ENCODE measurements at regions not wholly inside any gene's neighbourhood (a gene's known extent, or its start where the extent isn't known, plus 50 kb on each side); places are given as distances from the start of the nearest gene placed in this dataset.
"Not testable (repeated sequence)": the region's sequence is repeated elsewhere in the genome, so short reads cannot be mapped to it uniquely, and the experiment has no call there.

DNA sequence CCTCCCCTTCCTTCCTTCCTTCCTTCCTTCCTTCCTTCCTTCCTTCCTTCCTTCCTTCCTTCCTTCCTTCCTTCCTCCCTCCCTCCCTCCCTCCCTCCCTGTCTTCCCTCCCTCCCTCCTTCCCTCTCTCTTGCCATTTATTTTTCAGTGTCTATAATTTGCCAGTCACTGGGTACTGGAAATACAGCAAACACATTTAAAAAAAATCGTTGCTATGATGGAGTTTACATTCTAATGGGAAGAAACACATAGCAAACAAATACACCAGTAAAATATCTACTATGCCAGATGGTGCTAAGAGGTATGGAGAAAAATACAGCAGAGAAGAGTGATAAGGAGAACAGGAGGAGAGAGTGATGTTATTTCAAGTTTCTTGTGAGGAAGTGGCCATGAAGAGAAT is 309.5 kb downstream of the CTH start:
- intact Hi-C loops (cut with micrococcal nuclease; ENCODE audit: unreplicated experiment): no loop called here
- Mint-ChIP-seq H3K27ac (ENCODE audit: unreplicated experiment) (no peak overlapping the region), H3K9me3 (ENCODE audit: low read depth, unreplicated experiment) (peaks cover 12% of the 10 kb centered on the region), H3K4me1 (ENCODE audit: low read depth, unreplicated experiment) (no peaks in the 10 kb centered on the region), H3K27me3 (ENCODE audit: unreplicated experiment) (no peaks in the 10 kb centered on the region), H3K4me3 (ENCODE audit: low read depth, unreplicated experiment) (no peak overlapping the region), H3K36me3 (ENCODE audit: insufficient read depth, unreplicated experiment) (no peaks in the 10 kb centered on the region)
- no TSS peak for BruUV-seq (replicated peaks)
- DNase-seq: no peak
- CTCF ChIA-PET: no interaction called here
- TF ChIP-seq, protein P1, sequence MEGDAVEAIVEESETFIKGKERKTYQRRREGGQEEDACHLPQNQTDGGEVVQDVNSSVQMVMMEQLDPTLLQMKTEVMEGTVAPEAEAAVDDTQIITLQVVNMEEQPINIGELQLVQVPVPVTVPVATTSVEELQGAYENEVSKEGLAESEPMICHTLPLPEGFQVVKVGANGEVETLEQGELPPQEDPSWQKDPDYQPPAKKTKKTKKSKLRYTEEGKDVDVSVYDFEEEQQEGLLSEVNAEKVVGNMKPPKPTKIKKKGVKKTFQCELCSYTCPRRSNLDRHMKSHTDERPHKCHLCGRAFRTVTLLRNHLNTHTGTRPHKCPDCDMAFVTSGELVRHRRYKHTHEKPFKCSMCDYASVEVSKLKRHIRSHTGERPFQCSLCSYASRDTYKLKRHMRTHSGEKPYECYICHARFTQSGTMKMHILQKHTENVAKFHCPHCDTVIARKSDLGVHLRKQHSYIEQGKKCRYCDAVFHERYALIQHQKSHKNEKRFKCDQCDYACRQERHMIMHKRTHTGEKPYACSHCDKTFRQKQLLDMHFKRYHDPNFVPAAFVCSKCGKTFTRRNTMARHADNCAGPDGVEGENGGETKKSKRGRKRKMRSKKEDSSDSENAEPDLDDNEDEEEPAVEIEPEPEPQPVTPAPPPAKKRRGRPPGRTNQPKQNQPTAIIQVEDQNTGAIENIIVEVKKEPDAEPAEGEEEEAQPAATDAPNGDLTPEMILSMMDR (IDR thresholded peaks at IDR 0.05; ENCODE audit: unreplicated experiment): no peak

DNA sequence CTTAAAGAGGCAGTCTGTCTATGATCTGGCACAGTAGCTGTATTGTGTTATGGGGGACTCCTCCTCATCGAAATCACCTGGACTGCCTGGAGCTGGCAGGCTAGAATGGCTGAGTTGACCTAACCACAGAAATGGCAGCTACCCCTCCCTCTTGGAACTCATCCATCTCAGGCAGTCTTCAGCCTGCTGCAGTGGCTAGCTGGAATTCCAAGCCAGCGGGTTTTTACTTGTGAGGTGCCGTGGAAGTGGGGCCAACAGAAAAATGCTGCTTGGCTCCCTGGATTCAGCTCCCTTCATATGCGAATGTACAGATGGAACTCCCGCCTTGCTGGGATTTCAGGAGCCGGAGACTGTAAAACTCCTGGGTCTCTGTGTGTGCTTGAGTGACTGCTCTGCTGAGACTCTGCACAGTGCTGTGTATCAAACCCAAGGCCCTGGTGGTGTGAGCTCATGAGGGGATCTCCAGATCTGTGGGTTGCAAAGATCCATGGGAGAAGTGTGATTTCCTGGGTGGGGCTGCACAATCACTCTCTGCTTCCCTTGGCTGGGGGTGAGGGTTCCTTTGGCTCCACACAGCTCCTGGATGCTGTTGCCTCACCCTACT is 316.9 kb downstream of the CTH start:
- H3K4me3 Mint-ChIP-seq (ENCODE audit: low read depth, unreplicated experiment): no peak overlapping the region
- peaks cover 24% of the 10 kb centered on the region for H3K9me3 Mint-ChIP-seq (ENCODE audit: low read depth, unreplicated experiment)
- H3K27me3 Mint-ChIP-seq (ENCODE audit: unreplicated experiment): no peaks in the 10 kb centered on the region
- CTCF ChIA-PET: no interaction called here
- no peaks in the 10 kb centered on the region for H3K4me1 Mint-ChIP-seq (ENCODE audit: low read depth, unreplicated experiment)
- H3K36me3 Mint-ChIP-seq (ENCODE audit: insufficient read depth, unreplicated experiment): no peaks in the 10 kb centered on the region
- BruUV-seq (replicated peaks): no TSS peak
- intact Hi-C loops (cut with micrococcal nuclease; ENCODE audit: unreplicated experiment): no loop called here
- H3K27ac Mint-ChIP-seq (ENCODE audit: unreplicated experiment): no peak overlapping the region
- DNase-seq: no peak
- TF ChIP-seq, protein P1 (IDR thresholded peaks at IDR 0.05; ENCODE audit: unreplicated experiment): no peak

DNA sequence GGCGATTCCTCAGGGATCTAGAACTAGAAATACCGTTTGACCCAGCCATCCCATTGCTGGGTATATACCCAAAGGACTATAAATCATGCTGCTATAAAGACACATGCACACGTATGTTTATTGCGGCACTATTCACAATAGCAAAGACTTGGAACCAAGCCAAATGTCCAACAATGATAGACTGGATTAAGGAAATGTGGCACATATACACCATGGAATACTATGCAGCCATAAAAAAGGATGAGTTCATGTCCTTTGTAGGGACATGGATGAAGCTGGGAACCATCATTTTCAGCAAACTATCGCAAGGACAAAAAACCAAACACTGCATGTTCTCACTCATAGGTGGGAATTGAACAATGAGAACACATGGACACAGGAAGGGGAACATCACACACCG is 311.1 kb downstream of the PTGER3 start:
- H3K36me3 Mint-ChIP-seq (ENCODE audit: insufficient read depth, unreplicated experiment); H3K4me3 Mint-ChIP-seq (ENCODE audit: low read depth, unreplicated experiment); BruUV-seq (replicated peaks); H3K27me3 Mint-ChIP-seq (ENCODE audit: unreplicated experiment); H3K27ac Mint-ChIP-seq (ENCODE audit: unreplicated experiment); intact Hi-C loops (cut with micrococcal nuclease; ENCODE audit: unreplicated experiment); H3K9me3 Mint-ChIP-seq (ENCODE audit: low read depth, unreplicated experiment); DNase-seq; H3K4me1 Mint-ChIP-seq (ENCODE audit: low read depth, unreplicated experiment); CTCF ChIA-PET: not testable (repeated sequence)

DNA sequence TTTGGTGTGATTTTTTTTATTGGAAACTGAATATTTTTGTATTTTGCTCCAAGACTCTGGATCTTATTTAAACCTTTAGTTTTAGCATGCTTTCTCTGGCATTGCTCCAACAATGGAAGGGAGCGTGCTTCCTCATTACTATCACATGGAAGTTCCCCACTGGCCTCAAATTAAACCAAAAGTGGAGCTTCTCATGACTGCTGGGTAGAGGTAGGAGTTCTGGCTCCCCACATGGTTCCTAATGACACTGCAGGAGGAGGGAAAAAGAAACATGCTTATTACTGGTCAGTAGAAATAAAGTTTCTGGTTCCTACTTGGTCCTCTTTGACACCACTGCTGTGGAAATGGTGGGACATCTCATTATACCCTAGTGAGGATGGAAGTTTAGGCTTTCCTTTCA is 310.5 kb downstream of the PTGER3 start:
- Mint-ChIP-seq H3K27me3 (ENCODE audit: unreplicated experiment) (no peaks in the 10 kb centered on the region), H3K4me1 (ENCODE audit: low read depth, unreplicated experiment) (no peaks in the 10 kb centered on the region), H3K9me3 (ENCODE audit: low read depth, unreplicated experiment) (peaks cover 6% of the 10 kb centered on the region), H3K27ac (ENCODE audit: unreplicated experiment) (no peak overlapping the region), H3K4me3 (ENCODE audit: low read depth, unreplicated experiment) (no peak overlapping the region), H3K36me3 (ENCODE audit: insufficient read depth, unreplicated experiment) (no peaks in the 10 kb centered on the region)
- intact Hi-C loops (cut with micrococcal nuclease; ENCODE audit: unreplicated experiment): no loop called here
- TF ChIP-seq, protein P1 (IDR thresholded peaks at IDR 0.05; ENCODE audit: unreplicated experiment): no peak
- DNase-seq: no peak
- CTCF ChIA-PET: no interaction called here
- no TSS peak for BruUV-seq (replicated peaks)

DNA sequence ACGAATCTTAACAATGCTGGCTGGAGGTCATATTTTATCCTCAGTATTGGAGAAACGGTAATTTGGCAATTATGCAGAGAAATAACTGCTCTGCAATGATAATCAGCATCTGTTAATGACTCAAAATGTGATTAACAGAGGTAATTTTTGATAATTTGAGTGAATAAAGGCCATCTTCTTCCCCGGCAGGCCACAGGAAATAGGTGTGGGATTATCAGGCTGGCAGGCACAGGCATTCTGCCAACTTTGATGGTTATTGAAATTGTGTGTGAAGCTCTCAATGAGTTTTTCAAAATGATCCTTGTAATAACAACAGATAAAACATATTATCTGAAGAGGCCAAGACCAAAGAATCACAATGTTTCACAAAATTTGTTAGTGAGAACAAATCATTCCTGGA is 309.0 kb downstream of the PTGER3 start:
- BruUV-seq (replicated peaks): no TSS peak
- TF ChIP-seq, protein P1 (IDR thresholded peaks at IDR 0.05; ENCODE audit: unreplicated experiment): no peak
- CTCF ChIA-PET: no interaction called here
- Mint-ChIP-seq H3K4me1 (ENCODE audit: low read depth, unreplicated experiment) (no peaks in the 10 kb centered on the region), H3K9me3 (ENCODE audit: low read depth, unreplicated experiment) (peaks cover 6% of the 10 kb centered on the region), H3K36me3 (ENCODE audit: insufficient read depth, unreplicated experiment) (no peaks in the 10 kb centered on the region), H3K27me3 (ENCODE audit: unreplicated experiment) (no peaks in the 10 kb centered on the region), H3K4me3 (ENCODE audit: low read depth, unreplicated experiment) (no peak overlapping the region), H3K27ac (ENCODE audit: unreplicated experiment) (no peak overlapping the region)
- intact Hi-C loops (cut with micrococcal nuclease; ENCODE audit: unreplicated experiment): no loop called here
- no peak for DNase-seq

All from Calu3 (cell line).